ENCODE measurements at regions not wholly inside any gene's neighbourhood (a gene's known extent, or its start where the extent isn't known, plus 50 kb on each side); places are given as distances from the start of the nearest gene placed in this dataset.

- TF ChIP-seq EZH2 (IDR thresholded peaks at IDR 0.05; ENCODE audit: insufficient read depth, poor library complexity, severe bottlenecking) = no peak
- no peak for TF ChIP-seq EZH2phosphoT487 (IDR thresholded peaks at IDR 0.05; ENCODE audit: insufficient read depth, low read depth)
Observed at GRCh38 chr6:101114703-101115102, 233.6 kb upstream of the ASCC3 start.

All from GM23248 (cell line).